ENCODE measurements at regions not wholly inside any gene's neighbourhood (a gene's known extent, or its start where the extent isn't known, plus 50 kb on each side); places are given as distances from the start of the nearest gene placed in this dataset.
A peak's percentile ranks its signal among the peaks of the same experiment; 100 is the strongest.

DNA sequence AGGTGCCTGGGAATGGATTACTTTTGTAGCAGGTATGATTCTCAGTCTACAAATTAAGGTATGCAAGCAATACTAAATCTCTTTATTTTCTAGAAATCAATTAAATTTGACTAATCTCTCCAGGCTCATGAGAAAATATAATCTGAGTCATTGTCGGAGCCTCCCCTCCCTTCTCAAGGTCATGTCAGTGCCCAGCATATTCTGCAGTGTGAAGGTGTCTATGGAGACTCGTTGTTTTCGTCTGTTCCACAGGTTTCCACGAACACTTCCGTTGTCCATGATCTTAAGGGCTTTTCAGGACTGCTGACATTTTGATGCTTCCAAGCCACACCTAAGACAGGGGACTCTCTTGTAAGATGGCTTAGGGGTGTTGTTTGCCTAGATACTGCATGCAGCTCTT, 56.6 kb upstream of the SCOC start:
- no peak for DNase-seq (ENCODE audit: low read depth)
- no peak overlapping the region for H3K4me3 ChIP-seq (ENCODE audit: low read depth, low read length)

GRCh38 chr4:140315970-140316369, 57.5 kb upstream of the SCOC start:
- H3K4me3 ChIP-seq (ENCODE audit: low read depth, low read length): no peak overlapping the region

DNA sequence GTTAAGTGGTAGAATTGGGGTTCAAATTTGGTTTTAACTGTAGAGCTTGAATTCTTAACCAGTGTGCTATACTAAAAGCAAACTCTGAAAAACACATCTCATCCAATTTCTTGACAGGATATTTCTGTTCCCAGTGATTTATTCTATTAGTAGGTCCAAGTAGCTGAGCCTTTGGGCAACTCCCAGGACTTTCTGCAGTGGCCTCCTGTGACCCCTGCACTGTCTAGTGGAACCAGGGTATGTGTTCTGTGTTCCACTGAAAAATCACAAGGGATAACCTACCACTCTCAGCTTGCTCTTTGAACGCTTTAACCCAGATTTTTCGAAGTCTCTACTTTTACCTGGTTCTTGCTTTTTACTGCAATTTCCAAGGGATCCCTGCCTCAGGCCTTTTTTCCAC, 58.0 kb upstream of the SCOC start:
- DNase-seq (ENCODE audit: low read depth): no peak
- H3K4me3 ChIP-seq (ENCODE audit: low read depth, low read length): no peak overlapping the region

More at GRCh38 chr4:140315970-140316369, 57.5 kb upstream of the SCOC start:
- no peak for DNase-seq (ENCODE audit: low read depth)

DNA sequence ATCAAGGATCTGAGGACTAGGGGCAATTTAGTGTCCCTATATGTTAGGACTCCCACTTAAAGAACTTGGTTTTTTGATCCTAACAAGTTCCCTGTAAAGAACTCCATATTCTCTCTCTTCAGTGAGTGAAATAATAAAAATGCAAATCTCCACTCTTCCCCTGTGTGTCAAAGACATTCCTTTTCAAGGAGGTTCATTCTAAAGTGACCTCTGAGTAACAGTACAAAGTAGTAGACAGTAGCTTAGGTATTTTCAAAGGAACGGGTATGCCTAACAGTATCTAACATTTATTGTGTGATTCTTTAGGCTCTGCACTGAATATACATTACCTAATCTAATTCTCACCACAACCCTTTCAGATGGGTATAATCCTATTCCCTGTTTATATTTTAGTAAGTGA, 58.4 kb upstream of the SCOC start:
- DNase-seq (ENCODE audit: low read depth): no peak

GRCh38 chr4:140312100-140312499, 61.3 kb upstream of the SCOC start:
- DNase-seq (ENCODE audit: low read depth): no peak

More for the DNA sequence above, 58.4 kb upstream of the SCOC start:
- no peak overlapping the region for H3K4me3 ChIP-seq (ENCODE audit: low read depth, low read length)

DNA sequence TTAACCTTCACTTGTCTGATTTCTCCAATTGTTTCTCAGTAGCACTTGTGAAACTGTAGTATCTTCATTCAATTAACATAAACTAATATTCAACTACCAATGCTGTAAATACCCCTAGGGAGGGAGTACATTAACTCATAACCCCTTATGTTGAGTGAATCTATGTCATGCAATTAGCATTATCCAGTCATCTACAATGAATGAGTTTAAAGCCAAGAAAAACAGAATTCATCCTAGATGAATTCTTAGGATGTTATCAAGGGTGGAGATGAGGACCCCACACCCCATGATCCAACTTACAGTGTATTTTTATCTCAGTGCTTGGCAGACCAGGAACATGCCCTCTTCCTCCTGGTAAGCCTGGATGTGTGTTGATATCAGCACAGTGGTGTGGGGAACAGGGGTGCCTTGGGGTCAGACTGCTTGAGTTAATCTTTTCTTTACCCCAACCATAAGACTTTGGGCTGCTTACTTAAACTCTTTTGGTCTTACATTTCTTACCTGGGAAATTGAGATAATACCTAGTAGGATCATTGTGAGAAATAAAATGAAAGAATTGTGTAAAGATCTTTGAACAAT, 62.1 kb upstream of the SCOC start:
- H3K4me3 ChIP-seq (ENCODE audit: low read depth, low read length): no peak overlapping the region
- no peak for DNase-seq (ENCODE audit: low read depth)

More at GRCh38 chr4:140312100-140312499, 61.3 kb upstream of the SCOC start:
- H3K4me3 ChIP-seq (ENCODE audit: low read depth, low read length): no peak overlapping the region

GRCh38 chr4:140309124-140309870, 64.1 kb upstream of the SCOC start:
- H3K4me3 ChIP-seq (ENCODE audit: low read depth, low read length): no peak overlapping the region
- DNase-seq (ENCODE audit: low read depth): no peak

GRCh38 chr4:140308366-140309123, 64.9 kb upstream of the SCOC start:
- peak; percentile 91 for DNase-seq (ENCODE audit: low read depth)
- no peak overlapping the region for H3K4me3 ChIP-seq (ENCODE audit: low read depth, low read length)

GRCh38 chr4:140305053-140305452, 68.4 kb upstream of the SCOC start:
- H3K4me3 ChIP-seq (ENCODE audit: low read depth, low read length): no peak overlapping the region
- no peak for DNase-seq (ENCODE audit: low read depth)

- H3K4me3 ChIP-seq (ENCODE audit: low read depth, low read length): no peak overlapping the region
- no peak for DNase-seq (ENCODE audit: low read depth)
Measured at GRCh38 chr4:140304346-140304745, 69.1 kb upstream of the SCOC start.

- H3K4me3 ChIP-seq (ENCODE audit: low read depth, low read length): no peak overlapping the region
- no peak for DNase-seq (ENCODE audit: low read depth)
Measured at GRCh38 chr4:140302151-140302859, 71.1 kb upstream of the SCOC start.

DNA sequence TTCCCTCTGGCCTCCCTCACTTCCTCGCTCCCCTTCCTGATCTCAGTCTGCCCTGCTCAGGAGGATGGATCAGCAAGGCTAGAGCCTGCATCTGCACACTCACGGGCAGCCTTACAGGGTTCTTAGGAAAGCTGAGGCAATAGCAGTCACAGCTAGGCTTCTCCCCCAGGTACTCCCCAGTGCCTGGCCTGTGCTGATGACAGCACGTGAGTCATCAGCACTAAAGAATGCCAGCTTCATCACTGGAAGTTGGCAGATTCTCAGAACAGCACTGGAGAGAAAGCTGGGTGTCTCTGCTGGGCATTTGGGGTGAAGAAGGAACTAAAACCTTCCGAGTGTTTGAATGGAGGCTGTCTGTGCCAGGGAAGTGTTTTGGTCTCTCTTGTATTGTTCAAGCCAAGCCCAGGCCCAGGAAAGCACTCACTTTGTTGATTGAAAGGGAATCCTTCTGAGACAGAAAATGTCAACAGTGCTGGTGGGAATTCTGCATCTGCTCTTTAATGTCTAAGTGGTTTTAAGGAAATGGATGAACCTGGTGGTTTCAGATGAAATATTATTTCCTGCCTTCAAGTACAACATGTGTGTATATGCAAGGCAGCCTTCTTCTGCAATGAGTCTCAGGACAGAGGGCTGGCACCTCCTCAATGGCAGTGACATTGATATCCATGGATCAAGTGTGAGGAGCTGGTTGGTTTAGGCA, 73.0 kb upstream of the SCOC start:
- DNase-seq (ENCODE audit: low read depth): no peak
- no peak overlapping the region for H3K4me3 ChIP-seq (ENCODE audit: low read depth, low read length)

DNA sequence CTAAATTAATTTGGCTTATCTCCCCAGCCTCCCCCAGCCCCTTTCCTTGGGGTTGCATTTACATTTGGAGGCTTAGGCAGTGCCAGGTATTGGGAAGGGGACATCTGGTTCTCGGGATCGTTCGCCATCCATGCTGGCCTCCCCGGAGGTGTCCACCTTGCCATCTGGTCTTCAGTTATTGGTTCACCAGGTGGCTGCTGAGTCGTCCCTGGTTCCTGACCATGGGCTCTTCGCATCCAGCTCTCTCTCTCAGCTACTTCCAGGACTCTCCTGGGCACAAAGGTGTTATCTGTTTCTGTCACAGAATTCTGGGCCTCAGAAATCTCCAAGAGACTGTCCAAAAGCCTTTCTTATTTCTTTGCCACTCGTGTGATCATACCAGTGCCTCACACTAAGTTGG, 75.4 kb upstream of the SCOC start:
- DNase-seq (ENCODE audit: low read depth): no peak
- H3K4me3 ChIP-seq (ENCODE audit: low read depth, low read length): no peak overlapping the region

- DNase-seq (ENCODE audit: low read depth): no peak
- no peak overlapping the region for H3K4me3 ChIP-seq (ENCODE audit: low read depth, low read length)
Measured at GRCh38 chr4:140297221-140297570, 76.2 kb upstream of the SCOC start.

GRCh38 chr4:140296335-140297220, 76.9 kb upstream of the SCOC start:
- DNase-seq (ENCODE audit: low read depth): peak; percentile 71
- H3K4me3 ChIP-seq (ENCODE audit: low read depth, low read length): no peak overlapping the region

DNA sequence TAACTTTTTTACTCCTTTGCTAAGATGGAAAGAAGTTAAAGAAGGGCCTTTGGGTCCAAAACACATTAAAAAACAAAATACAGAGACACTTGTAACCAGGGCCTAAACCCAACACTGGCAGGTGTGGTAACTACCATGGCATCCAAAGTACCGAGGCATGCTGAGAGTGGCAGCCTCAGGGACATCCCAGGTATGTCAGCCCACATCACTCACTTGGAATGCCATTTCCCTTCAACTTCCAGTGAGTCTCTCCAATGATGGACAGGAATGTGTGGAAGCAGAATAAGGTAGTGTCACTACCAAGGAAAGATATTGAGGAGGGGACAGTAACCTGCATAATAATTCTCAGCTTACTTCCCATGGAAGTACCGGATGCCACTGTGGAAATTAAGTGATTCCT, 79.5 kb upstream of the SCOC start:
- H3K4me3 ChIP-seq (ENCODE audit: low read depth, low read length): no peak overlapping the region
- no peak for DNase-seq (ENCODE audit: low read depth)

- no peak overlapping the region for H3K4me3 ChIP-seq (ENCODE audit: low read depth, low read length)
- no peak for DNase-seq (ENCODE audit: low read depth)
Measured at GRCh38 chr4:140291259-140291658, 82.2 kb upstream of the SCOC start.

- DNase-seq (ENCODE audit: low read depth): no peak
- H3K4me3 ChIP-seq (ENCODE audit: low read depth, low read length): no peak overlapping the region
Measured at GRCh38 chr4:140289486-140289885, 84.0 kb upstream of the SCOC start.

DNA sequence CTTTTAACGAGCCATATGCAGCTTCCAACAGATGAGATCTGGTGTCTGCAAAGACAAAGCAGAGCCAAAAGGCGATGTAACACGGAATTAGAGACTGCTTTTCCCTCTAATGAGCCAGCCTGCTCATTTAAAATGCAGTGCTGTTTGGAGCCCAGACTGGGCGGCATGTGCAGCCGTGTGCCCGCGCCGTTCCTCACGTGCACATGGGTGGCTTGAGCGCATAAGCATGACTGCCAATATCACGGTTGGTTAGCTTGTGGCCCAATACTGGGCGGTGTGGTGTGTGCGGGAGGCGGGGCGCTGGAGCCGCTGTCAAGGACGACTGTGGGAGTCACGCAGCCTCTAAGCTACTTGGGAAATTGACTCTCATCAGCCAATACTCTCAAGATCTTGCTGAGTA, 87.0 kb upstream of the SCOC start:
- no peak overlapping the region for H3K4me3 ChIP-seq (ENCODE audit: low read depth, low read length)
- DNase-seq (ENCODE audit: low read depth): no peak

Data from skeletal muscle cell (primary cell).